SK-N-SH (cell line): ENCODE measurements at regions not wholly inside any gene's neighbourhood (a gene's known extent, or its start where the extent isn't known, plus 50 kb on each side); places are given as distances from the start of the nearest gene placed in this dataset.

ENCODE experiments used
- CTCF ChIA-PET: fragments of 300-600, 350-600 bp; formaldehyde crosslinking; extraction: SDS; loops from one replicate; lab custom pipeline; 2021; lab: Yijun Ruan, JAX
- POLR2A ChIA-PET: fragments of 350-600 bp; sonication (Branson Sonifier 250); formaldehyde crosslinking; extraction: SDS; loops from one replicate; lab custom pipeline; 2020; ENCODE audit warnings: antibody characterized with exemption, inconsistent platforms; lab: Yijun Ruan, JAX
- DNase-seq: peaks from one replicate; pipeline ENCODE4 v3.0.0; 2012
- H2AFZ ChIP-seq: fragments of 200-600 bp; sonication (generic); 2 replicates; pipeline ENCODE4 v1.8.1; 2016; ENCODE audit warnings: antibody characterized with exemption, mild to moderate bottlenecking, low read depth
- H3F3A ChIP-seq: fragments of 200-600 bp; sonication (generic); replicated peaks from 2 replicates; pipeline ENCODE3; 2016; ENCODE audit warnings: antibody characterized with exemption, mild to moderate bottlenecking; ENCODE audit not compliant: insufficient read depth
- H3K27ac ChIP-seq, 2 experiments: fragments of 200-500 bp in 1 of 2; fragments of 200-600 bp in 1 of 2; sonication (Bioruptor generic) in 1 of 2; sonication (generic), shearing (Covaris generic) in 1 of 2; 2 replicates each; pipeline versions ENCODE4 v1.5.1 to v1.6.1; 2014 to 2016; ENCODE audit warnings: low read depth in 2 of 2, inconsistent platforms in 1 of 2, low read length in 1 of 2, mild to moderate bottlenecking in 1 of 2, mixed read lengths in 1 of 2
- H3K27me3 ChIP-seq: fragments of 200-600 bp; sonication (generic), shearing (Covaris generic); 2 replicates; pipeline ENCODE4 v1.6.1; 2016; ENCODE audit warnings: mixed run types; ENCODE audit not compliant: insufficient read depth
- H3K36me3 ChIP-seq, 2 experiments: fragments of 200-500 bp in 1 of 2; fragments of 200-600 bp in 1 of 2; sonication (Bioruptor generic) in 1 of 2; sonication (generic) in 1 of 2; replicated peaks in 1 of 2; 2 replicates each; pipeline versions ENCODE3 to v1.5.1; 2014 to 2016; ENCODE audit warnings: low read length in 1 of 2, mild to moderate bottlenecking in 1 of 2; ENCODE audit not compliant: insufficient read depth in 2 of 2, control insufficient read depth in 1 of 2
- H3K4me1 ChIP-seq, 2 experiments: fragments of 200-500 bp in 1 of 2; fragments of 200-600 bp in 1 of 2; sonication (Bioruptor generic) in 1 of 2; sonication (generic), shearing (Covaris generic) in 1 of 2; 2 replicates each; pipeline versions ENCODE4 v1.5.1 to v1.6.1; 2014 to 2016; ENCODE audit warnings: low read depth in 1 of 2, low read length in 1 of 2, mixed run types in 1 of 2; ENCODE audit not compliant: insufficient read depth in 2 of 2, control insufficient read depth in 1 of 2
- H3K4me2 ChIP-seq: fragments of 200-600 bp; sonication (generic), shearing (Covaris generic); 2 replicates; pipeline ENCODE4 v1.6.1; 2017; ENCODE audit warnings: mixed run types
- H3K4me3 ChIP-seq, 2 experiments: fragments of 200-500 bp in 1 of 2; fragments of 200-600 bp in 1 of 2; sonication (Bioruptor generic) in 1 of 2; sonication (generic), shearing (Covaris generic) in 1 of 2; 2 replicates each; pipeline versions ENCODE4 v1.5.1 to v1.8.1; 2014 to 2016; ENCODE audit warnings: low read depth in 2 of 2, inconsistent platforms in 1 of 2, low read length in 1 of 2, mild to moderate bottlenecking in 1 of 2, mixed read lengths in 1 of 2, moderate library complexity in 1 of 2
- H3K79me2 ChIP-seq: fragments of 200-600 bp; sonication (generic); 2 replicates; pipeline ENCODE4 v1.8.1; 2017; ENCODE audit warnings: mild to moderate bottlenecking; ENCODE audit not compliant: insufficient read depth
- H3K9ac ChIP-seq: fragments of 200-600 bp; sonication (generic); 2 replicates; pipeline ENCODE4 v1.6.1; 2017; ENCODE audit warnings: mixed run types
- H3K9me2 ChIP-seq: fragments of 200-600 bp; sonication (generic); 2 replicates; pipeline ENCODE4 v1.6.1; 2017; ENCODE audit warnings: mixed run types
- H3K9me3 ChIP-seq: fragments of 200-600 bp; sonication (generic); 2 replicates; pipeline ENCODE4 v1.6.1; 2017; ENCODE audit warnings: mixed run types, mild to moderate bottlenecking, moderate library complexity
- H4K20me1 ChIP-seq: fragments of 200-600 bp; sonication (generic); 2 replicates; pipeline ENCODE4 v1.6.1; 2017; ENCODE audit warnings: mild to moderate bottlenecking, mixed run types; ENCODE audit not compliant: insufficient read depth
- CHD2 ChIP-seq: fragments of 150-350 bp; IDR thresholded peaks from 2 replicates; pipeline ENCODE4 v1.6.1; 2018; ENCODE audit warnings: low read length; ENCODE audit not compliant: partially characterized antibody
- CTCF ChIP-seq: fragments of 200-600 bp; sonication (generic); IDR thresholded peaks from 2 replicates; pipeline ENCODE4 v1.6.1; 2017; ENCODE audit warnings: antibody characterized with exemption, mild to moderate bottlenecking, moderate library complexity
- ELF1 ChIP-seq: IDR thresholded peaks from 2 replicates; pipeline ENCODE4 v1.4.0; 2012
- EP300 ChIP-seq, 2 experiments: IDR thresholded peaks; 2 replicates each; pipeline versions ENCODE4 v1.4.0 to v1.6.1; 2012; ENCODE audit warnings: borderline replicate concordance in 1 of 2, low read depth in 1 of 2, low read length in 1 of 2
- EZH2phosphoT487 ChIP-seq: fragments of 200-600 bp; sonication (generic); IDR thresholded peaks from 2 replicates; pipeline ENCODE4 v1.6.1; 2017; ENCODE audit warnings: low read depth, mixed run types, mild to moderate bottlenecking, antibody characterized with exemption, moderate library complexity, borderline replicate concordance
- FOSL2 ChIP-seq: IDR thresholded peaks from 2 replicates; pipeline ENCODE4 v1.4.0; 2012; ENCODE audit warnings: low read depth, mild to moderate bottlenecking, moderate library complexity, borderline replicate concordance
- FOXM1 ChIP-seq: IDR thresholded peaks from 2 replicates; pipeline ENCODE4 v1.4.0; 2012; ENCODE audit warnings: low read depth, mild to moderate bottlenecking
- IRF3 ChIP-seq: fragments of 150-350 bp; IDR thresholded peaks from 2 replicates; pipeline ENCODE4 v1.6.1; 2016; ENCODE audit warnings: mild to moderate bottlenecking, low read depth, low read length
- JUND ChIP-seq: IDR thresholded peaks from 2 replicates; pipeline ENCODE4 v1.4.0; 2012
- MEF2A ChIP-seq: IDR thresholded peaks from 2 replicates; pipeline ENCODE4 v1.4.0; 2012; ENCODE audit warnings: low read depth, borderline replicate concordance
- NFIC ChIP-seq: IDR thresholded peaks from 2 replicates; pipeline ENCODE4 v1.4.0; 2012; ENCODE audit warnings: borderline replicate concordance
- PBX3 ChIP-seq: IDR thresholded peaks from 2 replicates; pipeline ENCODE4; 2012
- RAD21 ChIP-seq: IDR thresholded peaks from 2 replicates; pipeline ENCODE4 v1.6.1; 2012; ENCODE audit warnings: mild to moderate bottlenecking, low read length
- REST ChIP-seq: IDR thresholded peaks from 2 replicates; pipeline ENCODE4 v1.6.1; 2012; ENCODE audit warnings: mild to moderate bottlenecking, low read depth, low read length, moderate library complexity
- RFX5 ChIP-seq: IDR thresholded peaks from 2 replicates; pipeline ENCODE4 v1.6.1; 2012; ENCODE audit warnings: mild to moderate bottlenecking, improper control_type of control experiment, low read length
- TCF12 ChIP-seq: IDR thresholded peaks from 2 replicates; pipeline ENCODE4 v1.4.0; 2012
- YY1 ChIP-seq: IDR thresholded peaks from 2 replicates; pipeline ENCODE4 v1.4.0; 2012; ENCODE audit warnings: low read depth, mild to moderate bottlenecking
- WGBS: methylation state at CpG from one replicate; pipeline ENCODE4 v1.1.6; 2017; ENCODE audit warnings: low lambda C conversion rate; 5-methylcytosine and 5-hydroxymethylcytosine counted together

GRCh38 chr2:146784602-146785001 is 1060.2 kb upstream of the ACVR2A start (continued):
- TF ChIP-seq PBX3, result no peak

GRCh38 chr2:146777181-146777580 is 1067.6 kb upstream of the ACVR2A start:
- no peaks in the 10 kb centered on the region for H3K9me2 ChIP-seq
- no peaks in the 10 kb centered on the region for H4K20me1 ChIP-seq
- no peaks in the 10 kb centered on the region for H3K36me3 ChIP-seq
- no peak overlapping the region for H3K27ac ChIP-seq
- no peak for TF ChIP-seq RFX5
- TF ChIP-seq IRF3, result no peak
- TF ChIP-seq RAD21, result no peak
- no peak for TF ChIP-seq ELF1
- no peak for TF ChIP-seq CHD2
- no peak for TF ChIP-seq MEF2A
- TF ChIP-seq YY1, result no peak
- no peak for TF ChIP-seq NFIC
- no peak for TF ChIP-seq FOXM1
- no peak for TF ChIP-seq EZH2phosphoT487
- no peak for TF ChIP-seq FOSL2
- no peak for TF ChIP-seq TCF12
- TF ChIP-seq PBX3, result no peak
- no peaks in the 10 kb centered on the region for H3K27me3 ChIP-seq
- no peak overlapping the region for H3K9ac ChIP-seq
- H3F3A ChIP-seq, result no peaks in the 10 kb centered on the region
- H2AFZ ChIP-seq, result no peak overlapping the region
- WGBS, result 18% methylated on average over 2 of the region's 2 CpGs
- POLR2A ChIA-PET, result no interaction called here
- H3K9me3 ChIP-seq, result no peaks in the 10 kb centered on the region
- CTCF ChIA-PET, result no interaction called here
- H3K4me2 ChIP-seq, result no peak overlapping the region
- H3K79me2 ChIP-seq, result no peaks in the 10 kb centered on the region
- no peaks in the 10 kb centered on the region for H3K4me1 ChIP-seq
- DNase-seq, result no peak
- no peak overlapping the region for H3K4me3 ChIP-seq

- Histone ChIP-seq H3K27me3 (no peaks in the 10 kb centered on the region), H3K36me3 (no peaks in the 10 kb centered on the region), H3K27ac (no peak overlapping the region), H3K4me2 (no peak overlapping the region), H3F3A (no peaks in the 10 kb centered on the region), H3K4me1 (no peaks in the 10 kb centered on the region), H3K79me2 (no peaks in the 10 kb centered on the region), H3K9ac (no peak overlapping the region), H3K4me3 (no peak overlapping the region), H3K9me3 (no peaks in the 10 kb centered on the region), H4K20me1 (no peaks in the 10 kb centered on the region), H2AFZ (no peak overlapping the region), H3K9me2 (no peaks in the 10 kb centered on the region)
- CTCF ChIA-PET, result no interaction called here
- 30% methylated on average over 4 of the region's 4 CpGs for WGBS
- DNase-seq, result no peak
- POLR2A ChIA-PET, result no interaction called here
- TF ChIP-seq EZH2phosphoT487 (no peak), EP300 (IDR thresholded peaks at IDR 0.05; ENCODE audit: borderline replicate concordance in 1 of 2, low read depth in 1 of 2, low read length in 1 of 2) (no peak), IRF3 (no peak), CTCF (no peak), JUND (no peak), FOXM1 (no peak), RAD21 (no peak), REST (no peak), NFIC (no peak)
Observed at GRCh38 chr2:146776596-146776995, 1068.2 kb upstream of the ACVR2A start.
